GM10248 (cell line): ENCODE measurements at regions not wholly inside any gene's neighbourhood (a gene's known extent, or its start where the extent isn't known, plus 50 kb on each side); places are given as distances from the start of the nearest gene placed in this dataset.
"Not testable (repeated sequence)": the region's sequence is repeated elsewhere in the genome, so short reads cannot be mapped to it uniquely, and the experiment has no call there.

Source experiments
- CTCF ChIA-PET: fragments of 300-600 bp; sonication (Branson Sonifier 250); formaldehyde crosslinking; extraction: SDS; loops from one replicate; lab custom pipeline; 2021; ENCODE audit warnings: antibody characterized with exemption; lab: Yijun Ruan, JAX
- POLR2A ChIA-PET: fragments of 350-650 bp; sonication (Branson Sonifier 250); formaldehyde crosslinking; extraction: SDS; loops from one replicate; lab custom pipeline; 2020; ENCODE audit warnings: antibody characterized with exemption; lab: Yijun Ruan, JAX
- DNase-seq: peaks from one replicate; pipeline ENCODE4 v3.0.0; 2012; ENCODE audit errors: extremely low spot score
- CTCF ChIP-seq: IDR thresholded peaks from 2 replicates; pipeline ENCODE4 v1.5.1; 2012; ENCODE audit warnings: mild to moderate bottlenecking, low read depth; ENCODE audit errors: extremely low read depth, missing control alignments, control extremely low read depth

- CTCF ChIA-PET = no interaction called here
- no peak for DNase-seq
- TF ChIP-seq CTCF = no peak
- POLR2A ChIA-PET = no interaction called here
These were observed 406.6 kb upstream of the TMPRSS15 start for GRCh38 chr21:18810136-18810535.

GRCh38 chr21:18812308-18812707 is 408.7 kb upstream of the TMPRSS15 start:
- DNase-seq = no peak
- TF ChIP-seq CTCF = no peak
- ChIA-PET POLR2A (no interaction called here), CTCF (no interaction called here)

- CTCF ChIA-PET = no interaction called here
- POLR2A ChIA-PET = no interaction called here
- TF ChIP-seq CTCF = no peak
- no peak for DNase-seq
These were observed 415.9 kb upstream of the TMPRSS15 start for GRCh38 chr21:18819507-18819906.

GRCh38 chr21:18826562-18826961 is 423.0 kb upstream of the TMPRSS15 start:
- CTCF ChIA-PET = no interaction called here
- TF ChIP-seq CTCF = no peak
- DNase-seq = no peak
- POLR2A ChIA-PET = no interaction called here

GRCh38 chr21:18831942-18832676 is 428.5 kb upstream of the TMPRSS15 start:
- no peak for DNase-seq
- POLR2A ChIA-PET = no interaction called here
- CTCF ChIA-PET = no interaction called here
- TF ChIP-seq CTCF = no peak

GRCh38 chr21:18832950-18833349 is 429.4 kb upstream of the TMPRSS15 start:
- no peak for TF ChIP-seq CTCF
- no peak for DNase-seq

GRCh38 chr21:18834121-18834520 is 430.5 kb upstream of the TMPRSS15 start:
- POLR2A ChIA-PET, CTCF ChIA-PET, DNase-seq: not testable (repeated sequence)

More at GRCh38 chr21:18832950-18833349, 429.4 kb upstream of the TMPRSS15 start:
- ChIA-PET POLR2A (no interaction called here), CTCF (no interaction called here)
